ENCODE measurements at regions not wholly inside any gene's neighbourhood (a gene's known extent, or its start where the extent isn't known, plus 50 kb on each side); places are given as distances from the start of the nearest gene placed in this dataset.

DNA sequence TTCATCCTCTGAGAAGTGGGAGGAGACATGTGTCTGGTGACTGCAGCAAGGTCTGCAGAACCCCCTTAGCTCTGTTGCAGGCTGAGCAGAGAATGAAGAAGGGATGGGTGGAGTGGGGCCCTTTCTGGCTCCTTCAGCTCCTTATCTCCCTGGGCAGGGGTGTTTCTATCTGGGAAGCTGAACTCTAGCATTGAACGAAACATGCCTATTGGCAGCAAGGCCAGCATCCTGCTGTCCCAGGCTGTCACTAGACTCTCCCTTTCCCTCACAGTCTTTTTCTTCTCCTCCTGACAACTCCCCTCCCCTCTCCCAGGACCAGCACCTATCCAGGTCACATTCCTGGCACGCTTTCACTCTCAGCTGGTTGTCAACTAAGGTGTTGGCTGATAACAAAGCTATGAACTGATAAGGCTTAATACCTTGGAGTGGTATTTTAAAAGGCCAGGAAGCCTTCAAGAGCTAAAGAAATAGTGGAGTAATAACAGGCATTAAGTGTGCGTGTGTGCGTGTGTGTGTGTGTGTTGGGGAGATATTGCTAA is 128.8 kb upstream of the FZD8 start:
- TF ChIP-seq CTCF (IDR thresholded peaks at IDR 0.05) (no peak), EP300 (IDR thresholded peaks at IDR 0.05) (no peak), POLR2A (IDR thresholded peaks at IDR 0.05) (no peak)
- WGBS, 2 donors = 79 to 91% methylated on average over 4 of the region's 4 CpGs
- H3K36me3 ChIP-seq = no peaks in the 10 kb centered on the region

GRCh38 chr10:35769795-35770194 is 127.7 kb upstream of the FZD8 start:
- Histone ChIP-seq H3K36me3 (no peaks in the 10 kb centered on the region), H3K9me3 (no peaks in the 10 kb centered on the region), H3K27me3 (no peaks in the 10 kb centered on the region), H3K4me3 (no peak overlapping the region), H3K27ac (no peak overlapping the region), H3K4me1 (peaks cover 0 to 7% (median 0%) of the 10 kb centered on the region in 4 donors)
- no peak for DNase-seq (ENCODE audit: low spot score in 2 of 2)
- TF ChIP-seq EP300 (IDR thresholded peaks at IDR 0.05) (no peak), POLR2A (IDR thresholded peaks at IDR 0.05) (no peak), CTCF (IDR thresholded peaks at IDR 0.05) (no peak)

More for the DNA sequence above, 128.8 kb upstream of the FZD8 start:
- no peak for DNase-seq (ENCODE audit: low spot score in 2 of 2)
- Histone ChIP-seq H3K27me3 (no peaks in the 10 kb centered on the region), H3K4me3 (no peak overlapping the region), H3K4me1 (no peaks in the 10 kb centered on the region), H3K9me3 (no peaks in the 10 kb centered on the region), H3K27ac (no peak overlapping the region)

DNA sequence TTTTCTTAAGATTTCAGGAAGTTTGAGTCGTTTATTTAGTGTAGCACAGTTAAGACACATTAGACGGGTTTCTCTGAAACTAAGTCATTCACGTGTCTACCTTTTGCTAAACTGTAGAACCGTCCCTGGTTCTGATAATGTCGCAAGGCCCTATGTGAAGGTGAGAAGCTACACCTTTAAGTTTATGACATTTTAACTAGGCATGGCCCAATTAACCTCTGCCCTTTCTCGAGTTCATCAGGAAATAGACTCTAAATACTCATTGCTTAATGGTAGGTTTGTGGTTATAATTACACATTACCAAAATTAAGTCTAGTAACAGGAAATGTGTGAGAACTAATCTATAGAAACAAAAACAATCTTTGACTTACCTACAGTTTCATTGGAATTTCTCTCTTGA is 126.6 kb upstream of the FZD8 start:
- Histone ChIP-seq H3K9me3 (no peaks in the 10 kb centered on the region), H3K36me3 (no peaks in the 10 kb centered on the region), H3K27ac (no peak overlapping the region), H3K27me3 (no peaks in the 10 kb centered on the region), H3K4me3 (no peak overlapping the region), H3K4me1 (peaks cover 0 to 7% (median 0%) of the 10 kb centered on the region in 4 donors)
- DNase-seq (ENCODE audit: low spot score in 2 of 2) = no peak
- WGBS, 2 donors = 58 to 62% methylated on average over 6 of the region's 6 CpGs
- no peak for TF ChIP-seq CTCF (IDR thresholded peaks at IDR 0.05)
- TF ChIP-seq POLR2A (IDR thresholded peaks at IDR 0.05) = no peak
- TF ChIP-seq EP300 (IDR thresholded peaks at IDR 0.05) = no peak

DNA sequence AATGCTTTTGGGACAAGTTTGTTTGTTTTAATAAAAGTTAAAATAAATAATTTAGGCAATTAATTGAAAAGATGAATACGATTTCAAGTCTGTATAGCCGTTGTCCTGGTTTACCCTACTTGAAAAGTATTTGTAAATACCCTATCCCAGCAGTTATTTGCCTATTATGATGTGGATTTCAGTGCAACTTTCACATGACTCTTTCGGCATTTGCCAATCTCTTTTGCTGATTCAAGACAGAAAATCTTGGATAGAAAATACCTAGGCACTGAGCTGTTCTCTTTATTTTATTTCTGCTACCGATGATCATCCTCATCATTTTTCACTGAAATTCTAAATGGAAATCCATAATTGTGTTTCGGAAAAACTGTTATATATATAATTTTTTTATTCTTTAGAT is 125.9 kb upstream of the FZD8 start:
- Histone ChIP-seq H3K4me1 (peaks cover 0 to 7% (median 0%) of the 10 kb centered on the region in 4 donors), H3K36me3 (no peaks in the 10 kb centered on the region)
- WGBS, 2 donors = 56 to 64% methylated on average over 5 of the region's 5 CpGs

GRCh38 chr10:35765996-35766395 is 123.9 kb upstream of the FZD8 start:
- no peak for TF ChIP-seq EP300 (IDR thresholded peaks at IDR 0.05)
- no peak for TF ChIP-seq POLR2A (IDR thresholded peaks at IDR 0.05)
- TF ChIP-seq CTCF (IDR thresholded peaks at IDR 0.05) = no peak
- peaks cover 0 to 7% (median 0%) of the 10 kb centered on the region in 4 donors for H3K4me1 ChIP-seq
- no peaks in the 10 kb centered on the region for H3K9me3 ChIP-seq
- H3K27ac ChIP-seq = no peak overlapping the region
- whole genome bisulfite sequencing, 2 donors = 77 to 78% methylated on average over 4 of the region's 4 CpGs
- no peaks in the 10 kb centered on the region for H3K27me3 ChIP-seq
- DNase-seq (ENCODE audit: low spot score in 2 of 2) = no peak
- H3K36me3 ChIP-seq = no peaks in the 10 kb centered on the region
- no peak overlapping the region for H3K4me3 ChIP-seq

More for the DNA sequence above, 125.9 kb upstream of the FZD8 start:
- H3K4me3 ChIP-seq = no peak overlapping the region
- no peak for DNase-seq (ENCODE audit: low spot score in 2 of 2)
- no peaks in the 10 kb centered on the region for H3K9me3 ChIP-seq
- H3K27me3 ChIP-seq = no peaks in the 10 kb centered on the region
- H3K27ac ChIP-seq = no peak overlapping the region
- TF ChIP-seq CTCF (IDR thresholded peaks at IDR 0.05) (no peak), POLR2A (IDR thresholded peaks at IDR 0.05) (no peak), EP300 (IDR thresholded peaks at IDR 0.05) (no peak)
